CD4-positive, alpha-beta T cell treated with Interleukin-17A for 4 hours (primary cell): ENCODE measurements at regions not wholly inside any gene's neighbourhood (a gene's known extent, or its start where the extent isn't known, plus 50 kb on each side); places are given as distances from the start of the nearest gene placed in this dataset.
"Not testable (repeated sequence)": the region's sequence is repeated elsewhere in the genome, so short reads cannot be mapped to it uniquely, and the experiment has no call there.

Experiments
- DNase-seq: peaks from one replicate; pipeline ENCODE4 v3.0.0-alpha.2; 2020; ENCODE audit warnings: mixed read lengths

DNA sequence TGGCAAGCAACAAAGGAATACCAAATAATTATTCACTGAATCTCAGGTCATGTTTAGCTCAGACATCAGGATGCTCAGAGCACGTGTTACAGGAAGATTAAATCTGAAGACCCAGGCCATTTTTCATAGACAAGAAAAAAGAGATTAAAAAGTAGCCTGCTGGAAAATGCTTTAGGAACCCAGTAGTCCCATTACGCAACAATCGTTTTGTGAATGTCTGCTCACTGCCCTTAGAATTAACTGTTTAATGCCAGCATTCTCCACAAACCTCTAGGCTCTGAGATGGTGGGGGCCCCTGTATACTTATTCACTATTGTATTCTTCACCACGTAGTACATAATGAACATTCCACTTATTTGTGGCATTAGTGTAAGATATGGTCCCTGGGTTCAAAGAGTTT lies 154.6 kb upstream of the NYAP2 start:
- DNase-seq: no peak

- DNase-seq: no peak
Measured at GRCh38 chr2:225236769-225237323, 162.7 kb upstream of the NYAP2 start.

DNA sequence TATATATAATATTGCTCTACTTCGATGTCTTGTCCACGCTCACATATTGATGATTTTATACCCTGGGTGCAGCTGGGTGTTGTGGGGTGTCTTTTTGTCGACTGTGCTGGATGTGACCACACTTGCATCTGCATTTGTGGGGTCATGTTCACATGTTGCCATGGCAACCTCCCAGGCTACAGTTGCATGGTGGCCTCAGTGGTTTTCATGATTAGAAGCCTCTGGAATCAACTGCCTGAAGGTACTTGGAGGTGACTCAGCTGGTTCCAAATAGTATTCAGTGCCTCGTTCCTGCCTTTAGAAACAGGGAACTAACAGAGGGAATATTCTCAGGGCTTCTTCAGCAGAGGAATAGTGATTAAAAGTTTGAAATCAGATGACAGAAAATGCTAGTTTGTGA lies 166.3 kb upstream of the NYAP2 start:
- DNase-seq: no peak

DNA sequence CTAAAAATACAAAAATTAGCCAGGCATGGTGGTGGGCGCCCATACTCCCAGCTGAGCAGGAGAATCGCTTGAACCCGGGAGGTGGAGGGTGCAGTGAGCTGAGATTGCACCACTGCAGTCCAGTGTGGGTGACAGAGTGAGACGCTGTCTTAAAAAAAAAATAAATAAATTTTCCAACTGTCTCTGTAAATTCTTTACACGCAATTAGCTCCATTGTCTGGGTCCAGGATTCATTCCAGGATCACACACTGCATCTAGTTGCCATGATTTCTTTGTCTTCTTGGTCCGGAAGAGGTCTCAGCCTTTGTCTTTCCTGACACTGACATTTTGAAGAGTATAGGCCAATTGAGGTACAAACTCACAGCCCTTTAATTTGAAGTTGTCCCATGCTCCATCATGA lies 167.6 kb upstream of the NYAP2 start:
- no peak for DNase-seq

GRCh38 chr2:225229346-225229745 lies 170.2 kb upstream of the NYAP2 start:
- not testable (repeated sequence) for DNase-seq

DNA sequence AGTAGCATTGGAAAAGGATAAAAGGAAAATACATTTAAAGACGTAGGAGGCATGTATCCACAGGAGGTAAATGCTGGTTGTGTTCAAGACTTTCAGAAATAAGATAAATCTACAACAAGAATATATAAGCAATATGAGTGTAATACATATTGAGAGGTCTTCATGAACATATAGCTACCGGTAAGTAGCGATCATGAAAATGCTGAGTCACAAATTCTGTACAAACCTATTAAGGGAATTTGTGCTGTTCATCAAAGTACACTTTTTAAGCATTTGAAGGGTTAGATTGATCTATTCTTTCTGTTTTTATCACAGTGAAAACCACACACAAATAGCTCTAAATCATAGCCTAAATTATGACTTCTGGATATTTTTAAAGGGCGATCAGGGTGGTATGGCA lies 173.1 kb upstream of the NYAP2 start:
- DNase-seq: no peak

DNA sequence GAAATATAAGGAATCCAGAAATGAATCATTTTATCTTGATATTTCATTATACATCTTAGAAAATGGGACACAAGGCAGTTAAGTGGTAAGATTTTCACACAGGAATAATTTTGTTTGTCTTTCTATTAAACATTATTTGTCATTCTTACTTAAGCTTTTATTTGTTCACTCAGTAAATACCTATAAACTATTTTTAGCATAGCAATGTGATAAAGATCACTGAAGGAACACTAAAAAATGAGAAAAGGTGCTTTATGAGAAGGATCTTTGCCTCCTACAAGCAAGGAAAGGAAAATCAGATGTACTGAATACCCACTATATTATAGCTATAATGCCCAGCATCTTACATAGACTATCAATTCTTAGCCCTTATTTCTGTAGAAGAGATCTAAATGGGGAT lies 176.2 kb upstream of the NYAP2 start:
- DNase-seq: no peak

DNA sequence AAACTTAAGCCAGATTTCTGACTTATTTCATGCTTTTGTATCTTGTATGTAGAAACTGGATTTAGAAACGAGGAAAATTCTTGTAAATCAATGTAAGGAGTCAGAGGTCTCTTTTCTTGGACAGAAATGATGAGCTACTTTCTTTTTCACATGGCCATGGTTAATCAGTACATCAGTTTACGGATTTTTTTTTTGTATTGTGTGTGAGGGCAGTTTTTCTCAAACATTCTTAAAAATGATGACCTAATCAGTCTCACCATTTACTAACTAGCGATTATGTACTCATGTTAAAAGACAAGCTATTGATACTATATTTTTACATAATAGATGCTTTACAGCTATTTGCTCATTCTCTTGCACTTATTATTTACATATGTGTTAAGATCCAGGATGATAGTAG lies 165.2 kb upstream of the DOCK10 start:
- no peak for DNase-seq

GRCh38 chr2:225207043-225207442 lies 164.8 kb upstream of the DOCK10 start:
- no peak for DNase-seq

DNA sequence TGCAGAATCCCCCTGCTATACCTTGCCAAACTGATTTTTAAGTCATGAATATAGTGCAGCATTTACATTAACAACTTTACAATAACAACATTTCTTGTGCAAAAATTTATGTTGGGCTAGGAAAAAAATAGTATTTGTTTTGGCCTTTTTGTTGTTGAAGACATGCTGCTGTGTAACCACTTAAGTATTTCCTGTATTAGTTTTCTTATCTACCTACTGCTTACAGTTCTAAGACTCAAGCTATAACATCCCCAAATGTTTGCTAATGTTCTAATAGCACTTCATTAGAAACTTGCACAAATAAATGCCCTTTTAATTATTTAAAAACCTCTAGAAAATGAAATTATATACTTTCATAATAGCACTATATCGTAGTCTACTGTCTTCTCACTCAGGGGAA lies 154.3 kb upstream of the DOCK10 start:
- DNase-seq: no peak

DNA sequence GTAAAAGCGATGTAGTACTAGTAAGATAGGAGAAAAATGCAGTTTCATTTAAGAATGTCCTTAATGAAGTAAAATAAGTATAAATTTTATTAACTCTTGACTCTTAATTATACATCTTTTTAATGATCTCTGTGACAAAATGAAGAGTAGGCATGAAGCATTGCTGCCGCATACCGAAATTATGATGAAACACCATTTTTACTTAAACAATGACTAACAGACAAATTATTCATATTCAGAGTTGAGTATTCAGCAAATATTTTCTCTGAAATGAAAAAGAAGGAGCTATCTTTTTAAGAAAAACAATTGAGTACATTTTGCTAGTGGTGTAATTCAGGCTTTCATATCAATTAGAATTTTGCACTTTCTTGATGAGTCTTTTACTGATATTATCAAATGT lies 150.6 kb upstream of the DOCK10 start:
- no peak for DNase-seq

GRCh38 chr2:225190987-225191386 lies 148.7 kb upstream of the DOCK10 start:
- no peak for DNase-seq

DNA sequence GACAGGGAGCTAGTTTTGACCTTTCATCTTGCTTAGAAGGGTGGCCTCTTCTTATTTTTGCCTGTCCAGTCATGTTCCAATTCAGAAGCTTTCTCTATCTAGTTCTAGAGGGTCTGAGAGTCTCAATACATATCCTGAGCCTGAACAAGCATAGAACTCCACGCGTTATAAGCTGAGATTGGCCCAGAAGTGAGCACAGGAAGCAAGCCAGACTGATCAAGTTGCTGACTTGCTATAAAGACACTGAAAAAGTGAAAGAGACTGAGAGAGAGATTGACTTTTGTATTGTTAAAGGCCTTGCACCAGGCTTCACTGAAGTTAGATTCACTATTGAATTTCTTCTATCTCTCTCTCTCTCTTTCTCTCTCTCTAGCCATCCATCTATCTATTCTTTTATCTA lies 142.7 kb upstream of the DOCK10 start:
- no peak for DNase-seq

DNA sequence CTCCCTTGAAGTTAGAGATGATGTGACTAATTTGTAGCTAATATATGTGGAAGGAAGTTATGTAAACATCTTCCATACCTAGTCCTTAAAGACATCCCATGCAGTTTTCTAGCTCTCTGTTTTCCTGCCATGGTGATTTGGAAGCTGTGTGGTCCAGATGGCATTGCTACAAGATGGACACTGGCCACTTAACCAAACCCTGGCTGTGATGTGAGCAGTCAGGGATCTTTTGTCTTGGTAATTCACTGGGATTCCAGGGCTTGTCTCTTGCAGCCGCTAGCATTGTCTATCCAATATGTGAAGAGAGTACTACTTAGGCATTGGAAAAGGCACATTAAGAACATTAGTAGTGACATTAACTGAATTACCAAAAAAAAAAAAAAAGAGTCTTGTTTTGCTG lies 139.9 kb upstream of the DOCK10 start:
- DNase-seq: no peak

DNA sequence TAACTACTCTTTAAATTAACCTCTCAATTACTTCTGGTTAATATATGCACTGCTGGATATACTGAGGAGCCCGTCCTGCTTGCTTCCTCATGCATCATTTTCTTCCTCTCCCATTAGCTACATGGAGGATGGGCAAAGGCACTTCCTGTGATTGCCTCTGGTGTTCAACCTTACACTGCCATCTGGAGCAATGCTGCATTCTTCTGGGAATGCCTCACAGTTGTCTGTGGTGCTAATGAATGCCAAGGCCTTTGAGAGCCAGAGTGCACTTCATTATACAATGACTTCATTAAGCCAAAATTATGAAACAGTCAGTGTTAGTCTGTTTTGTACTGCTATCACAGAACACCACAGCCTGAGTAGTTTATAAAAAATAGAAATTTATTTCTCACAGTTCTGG lies 134.8 kb upstream of the DOCK10 start:
- no peak for DNase-seq

GRCh38 chr2:225173909-225174308 lies 131.6 kb upstream of the DOCK10 start:
- DNase-seq: no peak

DNA sequence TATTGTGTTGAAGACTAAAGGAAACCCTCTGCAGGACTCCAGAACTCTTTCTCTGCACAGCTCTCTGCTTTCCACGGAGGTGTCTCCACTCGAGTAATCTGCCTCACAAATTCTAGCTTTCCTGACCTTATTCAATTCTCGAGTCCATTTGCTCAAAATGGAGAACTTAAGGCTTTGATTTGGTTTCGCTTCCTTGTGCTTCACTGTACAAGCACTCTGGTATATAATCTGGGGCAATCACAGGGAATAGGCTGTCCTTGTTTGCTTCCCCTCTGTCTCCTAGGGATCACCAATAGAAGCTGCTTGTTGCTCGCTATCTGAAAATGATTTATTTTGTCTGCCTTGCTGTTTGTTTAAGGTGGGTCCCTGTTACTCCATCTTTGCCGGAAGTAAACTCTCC lies 129.1 kb upstream of the DOCK10 start:
- no peak for DNase-seq

DNA sequence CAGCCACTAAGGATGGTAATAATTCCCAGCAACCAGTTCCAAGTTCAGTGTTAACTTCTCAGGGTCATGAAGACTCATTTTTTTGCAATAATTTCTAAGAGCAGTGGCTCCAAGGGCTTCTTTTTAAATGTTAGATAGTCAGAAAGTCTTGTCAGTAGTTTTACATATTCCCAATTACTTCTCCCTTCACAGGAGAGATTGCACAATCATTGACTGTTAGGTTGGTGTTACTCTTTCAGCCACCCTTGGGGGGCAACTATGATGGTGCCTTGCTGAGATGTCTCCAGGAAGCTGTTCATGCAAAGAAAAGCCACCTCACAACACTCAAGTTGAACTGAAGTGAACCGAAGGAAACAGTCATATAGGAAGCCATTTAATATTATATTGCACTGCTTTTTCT lies 127.9 kb upstream of the DOCK10 start:
- DNase-seq: no peak

- no peak for DNase-seq
Measured at GRCh38 chr2:225169396-225169795, 127.1 kb upstream of the DOCK10 start.

- no peak for DNase-seq
Measured at GRCh38 chr2:225165052-225165451, 122.8 kb upstream of the DOCK10 start.

- no peak for DNase-seq
Measured at GRCh38 chr2:225164401-225165050, 122.3 kb upstream of the DOCK10 start.

DNA sequence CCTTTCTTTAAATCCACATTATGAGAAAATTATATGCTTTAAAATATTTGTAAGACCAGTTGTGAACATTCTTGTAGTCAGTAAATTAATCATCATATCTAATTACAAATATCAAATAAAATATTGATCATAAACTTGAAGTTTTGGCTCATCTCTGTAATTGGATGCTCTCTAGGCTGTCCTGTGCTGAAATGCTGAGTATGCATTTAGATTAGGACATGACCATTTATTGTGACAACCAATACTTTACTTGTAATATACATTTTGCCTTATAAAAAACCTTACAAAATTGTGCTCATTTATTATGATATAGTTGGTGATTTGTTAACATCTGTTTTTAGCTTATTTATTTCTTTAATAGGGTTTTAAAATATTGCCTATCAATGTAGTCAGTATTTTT lies 116.1 kb upstream of the DOCK10 start:
- no peak for DNase-seq

DNA sequence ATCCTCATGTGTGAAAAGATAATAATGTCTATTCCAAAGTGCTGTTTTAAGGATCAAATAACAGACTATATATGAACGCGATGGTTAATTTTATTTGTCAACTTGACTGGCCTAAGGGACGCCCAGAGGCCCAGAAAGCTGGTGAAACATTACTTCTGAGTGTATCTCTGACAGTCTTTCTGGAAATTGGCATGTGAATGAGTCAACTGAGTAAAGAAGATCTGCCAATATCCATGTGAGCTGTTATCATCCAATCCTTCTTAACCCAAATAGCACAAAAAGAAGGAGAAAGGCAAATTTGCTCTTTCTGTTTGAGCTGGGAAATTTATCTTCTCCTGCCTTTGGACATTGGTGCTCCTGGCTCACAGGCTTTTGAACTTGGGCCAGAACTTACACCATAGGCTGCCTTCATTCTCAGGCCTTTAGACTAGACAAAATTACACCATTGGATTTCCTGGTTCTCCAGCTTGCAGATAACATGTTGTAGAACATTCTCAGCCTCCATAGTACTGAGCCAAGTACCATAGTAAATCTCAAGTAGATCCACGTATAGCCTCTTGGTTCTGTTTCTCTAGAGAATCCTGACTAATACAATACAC lies 114.7 kb upstream of the DOCK10 start:
- no peak for DNase-seq

- no peak for DNase-seq
Measured at GRCh38 chr2:225140723-225141122, 98.5 kb upstream of the DOCK10 start.

DNA sequence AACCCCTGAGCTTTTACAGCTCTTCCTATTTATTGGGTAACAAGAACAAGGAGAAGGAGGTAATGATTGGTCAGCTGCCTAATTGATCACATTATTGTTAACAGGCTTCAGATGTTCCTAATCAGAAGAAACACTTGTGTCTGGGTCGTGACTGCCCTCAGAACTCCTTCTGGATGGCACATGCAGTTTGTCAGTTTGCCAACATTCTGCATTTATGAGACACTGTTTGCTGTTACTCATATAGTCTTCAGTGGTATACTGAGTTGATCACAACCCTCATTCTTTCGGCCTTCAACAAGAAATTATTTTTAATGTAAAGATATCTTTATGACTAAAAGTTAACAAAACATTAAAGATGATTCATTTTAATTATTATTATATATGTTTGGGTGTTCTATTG lies 95.7 kb upstream of the DOCK10 start:
- DNase-seq: no peak
